ENCODE measurements at regions not wholly inside any gene's neighbourhood (a gene's known extent, or its start where the extent isn't known, plus 50 kb on each side); places are given as distances from the start of the nearest gene placed in this dataset.

- DNase-seq (ENCODE audit: low read depth, low spot score) (no peak), ATAC-seq (no peak)
- in situ Hi-C loops (cut with HindIII; ENCODE audit: low pct_unique_long_range_greater_than_20kb, low sequenced_read_pairs) (no loop called here), intact Hi-C loops (cut with micrococcal nuclease; ENCODE audit: unreplicated experiment) (no loop called here)
- TF ChIP-seq TCF7L2 (IDR thresholded peaks at IDR 0.05; ENCODE audit: low read depth, low read length) (no peak), SIN3A (IDR thresholded peaks at IDR 0.05; ENCODE audit: borderline replicate concordance, insufficient read depth, low read depth, low read length) (no peak), CTCF (IDR thresholded peaks at IDR 0.05) (no peak), REST (IDR thresholded peaks at IDR 0.05; ENCODE audit: insufficient read depth in 1 of 2, low read depth in 2 of 2, low read length in 1 of 2) (no peak), POLR2AphosphoS5 (IDR thresholded peaks at IDR 0.05; ENCODE audit: low read depth, low read length) (no peak)
- H3K4me1 ChIP-seq (ENCODE audit: control insufficient read depth, insufficient read depth, low read length): no peaks in the 10 kb centered on the region
- H3K27ac ChIP-seq (ENCODE audit: low read length): no peak overlapping the region
- no peaks in the 10 kb centered on the region for H3K9me3 ChIP-seq (ENCODE audit: control insufficient read depth, insufficient read depth, low read depth, low read length)
- H3K36me3 ChIP-seq (ENCODE audit: control insufficient read depth, insufficient read depth, low read length): no peaks in the 10 kb centered on the region; the same call in 1 of the 2 replicates
- ChIA-PET POLR2A (no interaction called here), CTCF (no interaction called here)
- no peaks in the 10 kb centered on the region for H3K27me3 ChIP-seq (ENCODE audit: control insufficient read depth, insufficient read depth, low read length)
- no peak overlapping the region for H3K4me3 ChIP-seq (ENCODE audit: low read depth in 2 of 2, low read length in 2 of 2)
- no TSS peak for BruUV-seq (replicated peaks)
Measured at GRCh38 chr9:29066141-29066640, 1492.9 kb upstream of the C9orf72 start.

GRCh38 chr9:29068461-29068860 lies 1495.2 kb upstream of the C9orf72 start:
- no peak for ATAC-seq
- POLR2A ChIA-PET: no interaction called here
- Histone ChIP-seq H3K27ac (ENCODE audit: low read length) (no peak overlapping the region), H3K9me3 (ENCODE audit: control insufficient read depth, insufficient read depth, low read depth, low read length) (no peaks in the 10 kb centered on the region), H3K4me1 (ENCODE audit: control insufficient read depth, insufficient read depth, low read length) (no peaks in the 10 kb centered on the region), H3K4me3 (ENCODE audit: low read depth in 2 of 2, low read length in 2 of 2) (no peak overlapping the region), H3K36me3 (ENCODE audit: control insufficient read depth, insufficient read depth, low read length) (no peaks in the 10 kb centered on the region; the same call in 1 of the 2 replicates), H3K27me3 (ENCODE audit: control insufficient read depth, insufficient read depth, low read length) (no peaks in the 10 kb centered on the region)
- in situ Hi-C loops (cut with HindIII; ENCODE audit: low pct_unique_long_range_greater_than_20kb, low sequenced_read_pairs): no loop called here
- TF ChIP-seq TCF7L2 (IDR thresholded peaks at IDR 0.05; ENCODE audit: low read depth, low read length): no peak
- CTCF ChIA-PET: no interaction called here
- DNase-seq (ENCODE audit: low read depth, low spot score): no peak
- intact Hi-C loops (cut with micrococcal nuclease; ENCODE audit: unreplicated experiment): no loop called here
- no TSS peak for BruUV-seq (replicated peaks)

- CTCF ChIA-PET: no interaction called here
- in situ Hi-C loops (cut with HindIII; ENCODE audit: low pct_unique_long_range_greater_than_20kb, low sequenced_read_pairs) (no loop called here), intact Hi-C loops (cut with micrococcal nuclease; ENCODE audit: unreplicated experiment) (no loop called here)
- BruUV-seq (replicated peaks): no TSS peak
- Histone ChIP-seq H3K9me3 (ENCODE audit: control insufficient read depth, insufficient read depth, low read depth, low read length) (no peaks in the 10 kb centered on the region), H3K27ac (ENCODE audit: low read length) (no peak overlapping the region), H3K27me3 (ENCODE audit: control insufficient read depth, insufficient read depth, low read length) (no peaks in the 10 kb centered on the region), H3K4me1 (ENCODE audit: control insufficient read depth, insufficient read depth, low read length) (no peaks in the 10 kb centered on the region), H3K4me3 (ENCODE audit: low read depth in 2 of 2, low read length in 2 of 2) (no peak overlapping the region), H3K36me3 (ENCODE audit: control insufficient read depth, insufficient read depth, low read length) (no peaks in the 10 kb centered on the region; the same call in 1 of the 2 replicates)
- TF ChIP-seq TCF7L2 (IDR thresholded peaks at IDR 0.05; ENCODE audit: low read depth, low read length): no peak
- TF ChIP-seq REST (IDR thresholded peaks at IDR 0.05; ENCODE audit: insufficient read depth in 1 of 2, low read depth in 2 of 2, low read length in 1 of 2): no peak
- no peak for TF ChIP-seq SIN3A (IDR thresholded peaks at IDR 0.05; ENCODE audit: borderline replicate concordance, insufficient read depth, low read depth, low read length)
- no peak for TF ChIP-seq CTCF (IDR thresholded peaks at IDR 0.05)
- TF ChIP-seq POLR2AphosphoS5 (IDR thresholded peaks at IDR 0.05; ENCODE audit: low read depth, low read length): no peak
- DNase-seq (ENCODE audit: low read depth, low spot score): no peak
- POLR2A ChIA-PET: no interaction called here
- ATAC-seq: no peak
Measured at GRCh38 chr9:29069376-29069775, 1496.1 kb upstream of the C9orf72 start.
